ENCODE measurements at regions not wholly inside any gene's neighbourhood (a gene's known extent, or its start where the extent isn't known, plus 50 kb on each side); places are given as distances from the start of the nearest gene placed in this dataset.

- no peaks in the 10 kb centered on the region for H3K79me2 ChIP-seq (ENCODE audit: control insufficient read depth in 1 of 2, insufficient read depth in 2 of 2, low read length in 2 of 2)
- no peaks in the 10 kb centered on the region; a peak in 1 of 7 replicates for H3K27me3 ChIP-seq (replicated peaks in 1 of 4; ENCODE audit: control insufficient read depth in 3 of 4, extremely low read depth in 1 of 4, insufficient read depth in 3 of 4, low read length in 3 of 4)
- H3K36me3 ChIP-seq (ENCODE audit: control insufficient read depth in 2 of 4, insufficient read depth in 4 of 4, low read length in 3 of 4), result no peaks in the 10 kb centered on the region
- no peak overlapping the region for H2AK5ac ChIP-seq (ENCODE audit: low read depth, low read length)
- no peak overlapping the region for H3K56ac ChIP-seq (replicated peaks; ENCODE audit: insufficient read length, low read depth, low read length)
- H3K4ac ChIP-seq (replicated peaks; ENCODE audit: insufficient read length, low read depth, low read length), result no peak overlapping the region
- no peak overlapping the region for H3K18ac ChIP-seq (ENCODE audit: extremely low read depth, low read length)
- H2BK12ac ChIP-seq (ENCODE audit: low read depth, low read length), result no peak overlapping the region
- no peak overlapping the region for H2AFZ ChIP-seq (ENCODE audit: low read length)
- H4K8ac ChIP-seq (ENCODE audit: extremely low read depth, insufficient read depth, low read length), result no peak overlapping the region
- no peak overlapping the region for H2BK5ac ChIP-seq (ENCODE audit: low read depth, low read length)
- H4K20me1 ChIP-seq (replicated peaks in 1 of 2; ENCODE audit: control insufficient read depth in 1 of 2, insufficient read depth in 2 of 2, low read length in 2 of 2), result no peaks in the 10 kb centered on the region
- H3K4me2 ChIP-seq (ENCODE audit: insufficient read depth in 1 of 2, low read depth in 2 of 2, low read length in 2 of 2), result no peak overlapping the region
- no peak overlapping the region for H3K9ac ChIP-seq (replicated peaks in 1 of 4; ENCODE audit: extremely low read depth in 1 of 4, low read depth in 3 of 4, low read length in 3 of 4)
- ChIA-PET CTCF (ENCODE audit: partially characterized antibody) (interaction anchor here (1.0 to 1.7 kb wide), 3 partner anchors 12 to 397 kb away, joined by 3 to 4 read pairs (median 3); no protein-coding TSS in a partner anchor), POLR2A (ENCODE audit: partially characterized antibody) (no interaction called here)
- no peaks in the 10 kb centered on the region for H3K79me1 ChIP-seq (ENCODE audit: low read depth, low read length)
- peaks cover 0 to 12% (median 4%) of the 10 kb centered on the region in 4 experiments; a peak in 3 of 7 replicates for H3K4me1 ChIP-seq (replicated peaks in 1 of 4; ENCODE audit: control insufficient read depth in 3 of 4, insufficient read depth in 4 of 4, low read length in 3 of 4)
- no peak overlapping the region for H3K23ac ChIP-seq (ENCODE audit: insufficient read length)
- H3K9me3 ChIP-seq (ENCODE audit: insufficient read depth in 2 of 2, low read depth in 1 of 2, low read length in 1 of 2), result no peaks in the 10 kb centered on the region
- H4K91ac ChIP-seq (replicated peaks; ENCODE audit: insufficient read length, low read length), result no peak overlapping the region
- no peak overlapping the region for H3K4me3 ChIP-seq (ENCODE audit: extremely low read depth in 1 of 4, insufficient read depth in 2 of 4, low read depth in 3 of 4, low read length in 4 of 4)
- no peak overlapping the region for H3K27ac ChIP-seq (ENCODE audit: low read depth, low read length)
- no peak overlapping the region for H2BK15ac ChIP-seq (ENCODE audit: low read length)
- H3K14ac ChIP-seq (ENCODE audit: insufficient read length), result no peak overlapping the region
- 98% methylated on average over 8 of the region's 8 CpGs; no CpG with 5 or more reads in 1 of the 2 experiments for WGBS, 2 experiments (ENCODE audit: extremely low coverage in 1 of 2, insufficient coverage in 1 of 2, insufficient read length in 1 of 2, insufficient replicate concordance in 2 of 2, low coverage in 1 of 2, low lambda C conversion rate in 2 of 2, missing lambda C conversion rate in 1 of 2)
- H2BK20ac ChIP-seq (ENCODE audit: low read length), result no peak overlapping the region
- FAIRE-seq (no peak), DNase-seq (ENCODE audit: low read depth in 1 of 2, low spot score in 2 of 2) (no peak)
- H4K5ac ChIP-seq (ENCODE audit: insufficient read length, low read depth, low read length), result no peak overlapping the region
- no peak overlapping the region for H2BK120ac ChIP-seq (replicated peaks; ENCODE audit: low read depth, low read length)
- peaks cover 2% of the 10 kb centered on the region; the same call in 1 of the 2 replicates for H3K23me2 ChIP-seq (ENCODE audit: low read depth, low read length)
- no peak for TF ChIP-seq SIRT6 (IDR thresholded peaks at IDR 0.05; ENCODE audit: low read length)
- TF ChIP-seq EGR1 (IDR thresholded peaks at IDR 0.05; ENCODE audit: borderline replicate concordance, low read depth, low read length), result no peak
- TF ChIP-seq CBX8 (IDR thresholded peaks at IDR 0.05; ENCODE audit: borderline replicate concordance, low read depth, low read length), result no peak
- no peak for TF ChIP-seq CTBP2 (IDR thresholded peaks at IDR 0.05; ENCODE audit: borderline replicate concordance, insufficient read depth, insufficient read length, low read length)
- TF ChIP-seq RBBP5 (IDR thresholded peaks at IDR 0.05; ENCODE audit: borderline replicate concordance, low read depth, low read length), result no peak
- TF ChIP-seq SUZ12 (IDR thresholded peaks at IDR 0.05; ENCODE audit: low read length), result no peak
- no peak for TF ChIP-seq CTCF (IDR thresholded peaks at IDR 0.05; ENCODE audit: control extremely low read depth in 1 of 3, insufficient read depth in 1 of 3, low read depth in 1 of 3, low read length in 3 of 3)
- no peak for TF ChIP-seq EZH2 (IDR thresholded peaks at IDR 0.05; ENCODE audit: low read depth, low read length, severe bottlenecking)
- no peak for TF ChIP-seq SP4 (IDR thresholded peaks at IDR 0.05; ENCODE audit: low read length)
- no peak for TF ChIP-seq CREB1 (IDR thresholded peaks at IDR 0.05)
- no peak for TF ChIP-seq KDM1A (IDR thresholded peaks at IDR 0.05; ENCODE audit: borderline replicate concordance, low read length)
- TF ChIP-seq RFX5 (IDR thresholded peaks at IDR 0.05; ENCODE audit: borderline replicate concordance, low read depth, low read length), result no peak
These were observed 308.3 kb upstream of the CDH5 start for GRCh38 chr16:66058172-66058691.

All from H1 (cell line).